SU-DHL-6 (cell line): ENCODE measurements at regions not wholly inside any gene's neighbourhood (a gene's known extent, or its start where the extent isn't known, plus 50 kb on each side); places are given as distances from the start of the nearest gene placed in this dataset.

Source experiments
- H2AFZ ChIP-seq: fragments of 200-600 bp; sonication (generic); 2 replicates; pipeline ENCODE4 v1.6.1; 2014; ENCODE audit warnings: low read depth, mild to moderate bottlenecking, moderate library complexity, mixed read lengths, antibody characterized with exemption, low read length; ENCODE audit not compliant: severe bottlenecking
- H3F3A ChIP-seq: fragments of 200-600 bp; shearing (Covaris generic); 2 replicates; pipeline ENCODE4 v1.6.0; 2016; ENCODE audit warnings: antibody characterized with exemption, mild to moderate bottlenecking; ENCODE audit not compliant: insufficient read depth
- H3K27ac ChIP-seq: fragments of 200-600 bp; sonication (generic); 2 replicates; pipeline ENCODE4 v1.5.1; 2016; ENCODE audit warnings: low read depth, mild to moderate bottlenecking, low read length, moderate library complexity, mixed read lengths
- H3K27me3 ChIP-seq: fragments of 200-600 bp; sonication (generic), shearing (Covaris generic); 2 replicates; pipeline ENCODE4 v1.6.0; 2014; ENCODE audit warnings: mild to moderate bottlenecking, low read length
- H3K36me3 ChIP-seq: fragments of 200-600 bp; sonication (generic); 2 replicates; pipeline ENCODE4 v1.6.1; 2014; ENCODE audit warnings: mild to moderate bottlenecking, low read length, mixed read lengths
- H3K4me2 ChIP-seq: fragments of 300-600, 200-600 bp; shearing (Covaris generic), sonication (generic); 2 replicates; pipeline ENCODE4 v1.6.0; 2014; ENCODE audit warnings: low read length, low read depth, mild to moderate bottlenecking; ENCODE audit not compliant: poor library complexity, severe bottlenecking
- H3K4me3 ChIP-seq: fragments of 200-600 bp; sonication (generic); 2 replicates; pipeline ENCODE4 v1.5.1; 2014; ENCODE audit warnings: antibody characterized with exemption, low read length, mild to moderate bottlenecking, mixed read lengths; ENCODE audit not compliant: insufficient read depth, poor library complexity, severe bottlenecking
- H3K79me2 ChIP-seq: fragments of 200-600 bp; sonication (generic); 2 replicates; pipeline ENCODE4 v1.6.1; 2014; ENCODE audit warnings: mild to moderate bottlenecking, low read length, moderate library complexity; ENCODE audit not compliant: insufficient read depth
- H3K9ac ChIP-seq: fragments of 200-600 bp; sonication (generic); 2 replicates; pipeline ENCODE4 v1.7.0; 2014; ENCODE audit warnings: mild to moderate bottlenecking, low read length
- H3K9me2 ChIP-seq: fragments of 200-600 bp; sonication (generic); replicated peaks from 2 replicates; pipeline ENCODE4 v1.6.1; 2014; ENCODE audit warnings: low read length; ENCODE audit not compliant: insufficient read depth
- H3K9me3 ChIP-seq: fragments of 200-600 bp; sonication (generic); 2 replicates; pipeline ENCODE4 v1.6.1; 2014; ENCODE audit warnings: low read length, mixed read lengths; ENCODE audit not compliant: insufficient read depth
- H4K20me1 ChIP-seq: fragments of 200-600 bp; sonication (generic); 2 replicates; pipeline ENCODE4 v1.6.1; 2014; ENCODE audit warnings: low read depth, mild to moderate bottlenecking, antibody characterized with exemption, low read length, moderate library complexity, mixed read lengths
- EZH2phosphoT487 ChIP-seq: fragments of 200-600 bp; sonication (generic), shearing (Covaris generic); conservative IDR thresholded peaks from 2 replicates; pipeline ENCODE4 v1.6.1; 2018; ENCODE audit warnings: mild to moderate bottlenecking, antibody characterized with exemption, low read length, moderate library complexity, mixed read lengths
- TF ChIP-seq, protein P1 (sequence below): fragments of 200-600 bp; sonication (generic); IDR thresholded peaks from one replicate; pipeline ENCODE4 v1.5.1; 2017; ENCODE audit warnings: antibody characterized with exemption, mild to moderate bottlenecking, low read length, moderate library complexity; ENCODE audit not compliant: insufficient read depth, poor library complexity, severe bottlenecking

DNA sequence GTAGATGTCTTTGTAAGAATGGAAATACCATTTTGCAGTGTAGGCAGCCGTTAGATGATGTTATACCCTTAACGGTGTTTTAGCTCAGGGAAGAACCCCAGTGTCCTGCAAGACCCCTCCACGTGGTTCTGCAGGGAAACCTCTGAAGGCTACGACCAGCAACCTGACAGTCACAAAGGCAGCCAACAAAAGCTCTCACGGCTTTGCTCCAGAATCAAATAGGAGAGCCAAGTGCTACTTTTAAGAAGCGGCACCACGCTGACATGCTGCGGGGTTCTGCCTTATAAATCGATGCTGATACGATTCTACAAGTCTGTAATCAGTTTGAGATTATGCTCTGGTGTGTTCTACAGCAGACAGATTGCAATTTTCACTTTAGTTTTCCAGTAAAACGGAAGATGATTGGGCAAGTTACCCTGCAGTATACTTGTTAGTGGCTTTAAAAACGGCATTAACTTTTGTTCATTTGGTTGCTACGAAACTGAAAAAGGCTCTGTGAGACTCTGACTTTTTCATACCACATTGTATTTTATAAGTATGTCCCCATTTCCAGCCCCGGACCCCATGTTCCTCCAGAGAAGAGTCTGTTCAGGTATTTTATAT is 312.9 kb downstream of the SAMD5 start:
- H2AFZ ChIP-seq, result no peak overlapping the region
- H3K27ac ChIP-seq, result no peak overlapping the region

DNA sequence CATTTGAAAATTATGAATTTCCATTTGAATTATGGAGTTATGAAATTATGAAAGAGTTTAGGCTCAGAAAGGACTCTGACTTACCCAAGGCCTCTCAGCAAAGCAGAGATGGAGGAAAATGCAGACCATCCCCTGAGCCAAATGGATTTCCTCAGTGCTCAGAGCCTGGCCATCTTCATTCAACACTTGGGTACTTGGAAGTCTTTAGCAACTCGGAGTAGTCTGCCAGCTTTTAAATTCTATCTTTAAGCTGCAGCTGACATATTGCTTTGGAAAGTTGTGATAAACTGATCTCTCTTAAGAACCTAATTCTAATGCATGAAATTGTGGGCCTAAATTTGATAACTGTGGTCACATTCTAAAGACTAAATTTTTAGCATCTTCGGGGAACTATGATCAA is 315.4 kb downstream of the SAMD5 start:
- Histone ChIP-seq H3K9me2 (no peaks in the 10 kb centered on the region), H3K27ac (no peak overlapping the region), H4K20me1 (no peaks in the 10 kb centered on the region), H3K4me2 (no peak overlapping the region), H3K36me3 (no peaks in the 10 kb centered on the region), H3F3A (no peaks in the 10 kb centered on the region), H3K9me3 (no peaks in the 10 kb centered on the region), H3K9ac (no peak overlapping the region), H3K27me3 (no peaks in the 10 kb centered on the region), H3K4me3 (no peak overlapping the region), H3K79me2 (no peaks in the 10 kb centered on the region), H2AFZ (no peak overlapping the region)
- TF ChIP-seq, protein P1, sequence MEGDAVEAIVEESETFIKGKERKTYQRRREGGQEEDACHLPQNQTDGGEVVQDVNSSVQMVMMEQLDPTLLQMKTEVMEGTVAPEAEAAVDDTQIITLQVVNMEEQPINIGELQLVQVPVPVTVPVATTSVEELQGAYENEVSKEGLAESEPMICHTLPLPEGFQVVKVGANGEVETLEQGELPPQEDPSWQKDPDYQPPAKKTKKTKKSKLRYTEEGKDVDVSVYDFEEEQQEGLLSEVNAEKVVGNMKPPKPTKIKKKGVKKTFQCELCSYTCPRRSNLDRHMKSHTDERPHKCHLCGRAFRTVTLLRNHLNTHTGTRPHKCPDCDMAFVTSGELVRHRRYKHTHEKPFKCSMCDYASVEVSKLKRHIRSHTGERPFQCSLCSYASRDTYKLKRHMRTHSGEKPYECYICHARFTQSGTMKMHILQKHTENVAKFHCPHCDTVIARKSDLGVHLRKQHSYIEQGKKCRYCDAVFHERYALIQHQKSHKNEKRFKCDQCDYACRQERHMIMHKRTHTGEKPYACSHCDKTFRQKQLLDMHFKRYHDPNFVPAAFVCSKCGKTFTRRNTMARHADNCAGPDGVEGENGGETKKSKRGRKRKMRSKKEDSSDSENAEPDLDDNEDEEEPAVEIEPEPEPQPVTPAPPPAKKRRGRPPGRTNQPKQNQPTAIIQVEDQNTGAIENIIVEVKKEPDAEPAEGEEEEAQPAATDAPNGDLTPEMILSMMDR, result no peak
- TF ChIP-seq EZH2phosphoT487, result no peak

More for the DNA sequence above, 312.9 kb downstream of the SAMD5 start:
- H3K4me2 ChIP-seq, result no peak overlapping the region
- H3K36me3 ChIP-seq, result no peaks in the 10 kb centered on the region
- TF ChIP-seq EZH2phosphoT487, result no peak
- TF ChIP-seq, protein P1, result no peak
- H3K4me3 ChIP-seq, result no peak overlapping the region
- no peak overlapping the region for H3K9ac ChIP-seq
- H3K9me2 ChIP-seq, result no peaks in the 10 kb centered on the region
- H3K79me2 ChIP-seq, result no peaks in the 10 kb centered on the region
- no peaks in the 10 kb centered on the region for H3F3A ChIP-seq
- no peaks in the 10 kb centered on the region for H3K9me3 ChIP-seq
- H4K20me1 ChIP-seq, result no peaks in the 10 kb centered on the region
- H3K27me3 ChIP-seq, result no peaks in the 10 kb centered on the region

DNA sequence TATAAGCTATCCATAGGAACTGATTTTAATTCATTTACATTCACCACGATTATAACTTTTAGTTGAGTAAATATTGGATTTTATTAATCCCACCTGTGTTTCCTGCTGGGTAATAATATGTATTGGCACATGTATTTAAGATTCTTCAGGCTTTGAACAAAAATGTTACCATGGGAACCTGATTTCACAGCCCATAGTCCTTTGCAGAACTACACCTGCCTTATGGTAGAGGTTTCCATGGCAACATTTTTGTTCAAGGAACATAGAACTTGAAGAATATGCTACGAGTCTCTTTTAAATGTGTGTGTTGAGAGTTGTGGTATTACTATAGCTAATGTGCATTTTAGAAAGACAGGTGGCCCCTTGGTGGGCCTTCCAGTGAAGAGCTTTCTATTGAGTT is 317.4 kb downstream of the SAMD5 start:
- Histone ChIP-seq H3K4me2 (no peak overlapping the region), H3K9me2 (no peaks in the 10 kb centered on the region), H2AFZ (no peak overlapping the region), H3K36me3 (no peaks in the 10 kb centered on the region), H3K27me3 (no peaks in the 10 kb centered on the region), H3K4me3 (no peak overlapping the region), H3F3A (no peaks in the 10 kb centered on the region), H4K20me1 (no peaks in the 10 kb centered on the region), H3K9me3 (no peaks in the 10 kb centered on the region), H3K9ac (no peak overlapping the region), H3K27ac (no peak overlapping the region), H3K79me2 (no peaks in the 10 kb centered on the region)
- TF ChIP-seq, protein P1, result no peak
- no peak for TF ChIP-seq EZH2phosphoT487
